ENCODE measurements at regions not wholly inside any gene's neighbourhood (a gene's known extent, or its start where the extent isn't known, plus 50 kb on each side); places are given as distances from the start of the nearest gene placed in this dataset.

- no peaks in the 10 kb centered on the region for H3K79me2 ChIP-seq (ENCODE audit: insufficient read depth, low read length)
- H3K4me3 ChIP-seq (ENCODE audit: insufficient read depth, low read length, poor library complexity, severe bottlenecking) = no peak overlapping the region
- no peak overlapping the region for H3K27ac ChIP-seq (ENCODE audit: low read depth, low read length)
- H3K9me3 ChIP-seq (ENCODE audit: insufficient read depth, low read length) = no peaks in the 10 kb centered on the region
- no peaks in the 10 kb centered on the region for H3K36me3 ChIP-seq (ENCODE audit: low read length)
- no peak overlapping the region for H3K4me2 ChIP-seq (ENCODE audit: low read depth, low read length, poor library complexity, severe bottlenecking)
- no peak overlapping the region for H3K9ac ChIP-seq (ENCODE audit: low read length)
- H3F3A ChIP-seq (ENCODE audit: insufficient read depth) = no peaks in the 10 kb centered on the region
- TF ChIP-seq, protein P1, sequence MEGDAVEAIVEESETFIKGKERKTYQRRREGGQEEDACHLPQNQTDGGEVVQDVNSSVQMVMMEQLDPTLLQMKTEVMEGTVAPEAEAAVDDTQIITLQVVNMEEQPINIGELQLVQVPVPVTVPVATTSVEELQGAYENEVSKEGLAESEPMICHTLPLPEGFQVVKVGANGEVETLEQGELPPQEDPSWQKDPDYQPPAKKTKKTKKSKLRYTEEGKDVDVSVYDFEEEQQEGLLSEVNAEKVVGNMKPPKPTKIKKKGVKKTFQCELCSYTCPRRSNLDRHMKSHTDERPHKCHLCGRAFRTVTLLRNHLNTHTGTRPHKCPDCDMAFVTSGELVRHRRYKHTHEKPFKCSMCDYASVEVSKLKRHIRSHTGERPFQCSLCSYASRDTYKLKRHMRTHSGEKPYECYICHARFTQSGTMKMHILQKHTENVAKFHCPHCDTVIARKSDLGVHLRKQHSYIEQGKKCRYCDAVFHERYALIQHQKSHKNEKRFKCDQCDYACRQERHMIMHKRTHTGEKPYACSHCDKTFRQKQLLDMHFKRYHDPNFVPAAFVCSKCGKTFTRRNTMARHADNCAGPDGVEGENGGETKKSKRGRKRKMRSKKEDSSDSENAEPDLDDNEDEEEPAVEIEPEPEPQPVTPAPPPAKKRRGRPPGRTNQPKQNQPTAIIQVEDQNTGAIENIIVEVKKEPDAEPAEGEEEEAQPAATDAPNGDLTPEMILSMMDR (IDR thresholded peaks at IDR 0.05; ENCODE audit: insufficient read depth, low read length, poor library complexity, severe bottlenecking) = no peak
- TF ChIP-seq EZH2phosphoT487 (conservative IDR thresholded peaks at IDR 0.05; ENCODE audit: low read length) = no peak
- no peak overlapping the region for H2AFZ ChIP-seq (ENCODE audit: low read depth, low read length, severe bottlenecking)
- no peaks in the 10 kb centered on the region for H3K9me2 ChIP-seq (replicated peaks; ENCODE audit: insufficient read depth, low read length)
- H3K27me3 ChIP-seq (ENCODE audit: low read length) = no peaks in the 10 kb centered on the region
- H4K20me1 ChIP-seq (ENCODE audit: low read depth, low read length) = no peaks in the 10 kb centered on the region
These were observed 509.1 kb downstream of the PPP4R3C start for GRCh38 chrX:26954029-26954428.

DNA sequence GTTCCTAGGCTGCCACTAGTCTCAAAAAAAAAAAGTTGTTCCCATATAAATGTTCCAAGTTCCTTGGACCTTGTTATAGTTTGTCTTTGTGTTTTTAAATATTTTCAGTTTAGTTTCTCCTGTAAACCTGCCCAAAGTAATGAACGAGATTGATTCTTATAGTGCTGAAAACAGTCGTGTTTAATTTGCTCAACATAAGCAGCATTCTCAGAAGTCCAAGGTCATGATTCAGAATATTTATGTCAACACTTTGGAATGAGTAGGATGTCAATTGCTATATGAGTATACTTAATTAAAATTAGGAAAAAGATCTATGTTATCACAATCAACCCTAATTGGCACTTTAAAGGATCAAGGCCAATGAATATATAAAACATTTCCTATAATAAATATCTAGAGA lies 510.9 kb downstream of the PPP4R3C start:
- H3K27me3 ChIP-seq (ENCODE audit: low read length) = no peaks in the 10 kb centered on the region
- no peak overlapping the region for H3K27ac ChIP-seq (ENCODE audit: low read depth, low read length)
- no peak overlapping the region for H2AFZ ChIP-seq (ENCODE audit: low read depth, low read length, severe bottlenecking)
- no peak overlapping the region for H3K4me2 ChIP-seq (ENCODE audit: low read depth, low read length, poor library complexity, severe bottlenecking)
- H3K36me3 ChIP-seq (ENCODE audit: low read length) = no peaks in the 10 kb centered on the region
- TF ChIP-seq, protein P1 (IDR thresholded peaks at IDR 0.05; ENCODE audit: insufficient read depth, low read length, poor library complexity, severe bottlenecking) = no peak
- TF ChIP-seq EZH2phosphoT487 (conservative IDR thresholded peaks at IDR 0.05; ENCODE audit: low read length) = no peak
- H3F3A ChIP-seq (ENCODE audit: insufficient read depth) = no peaks in the 10 kb centered on the region
- no peak overlapping the region for H3K4me3 ChIP-seq (ENCODE audit: insufficient read depth, low read length, poor library complexity, severe bottlenecking)
- no peaks in the 10 kb centered on the region for H4K20me1 ChIP-seq (ENCODE audit: low read depth, low read length)
- H3K9ac ChIP-seq (ENCODE audit: low read length) = no peak overlapping the region
- no peaks in the 10 kb centered on the region for H3K9me2 ChIP-seq (replicated peaks; ENCODE audit: insufficient read depth, low read length)
- H3K79me2 ChIP-seq (ENCODE audit: insufficient read depth, low read length) = no peaks in the 10 kb centered on the region
- H3K9me3 ChIP-seq (ENCODE audit: insufficient read depth, low read length) = no peaks in the 10 kb centered on the region

DNA sequence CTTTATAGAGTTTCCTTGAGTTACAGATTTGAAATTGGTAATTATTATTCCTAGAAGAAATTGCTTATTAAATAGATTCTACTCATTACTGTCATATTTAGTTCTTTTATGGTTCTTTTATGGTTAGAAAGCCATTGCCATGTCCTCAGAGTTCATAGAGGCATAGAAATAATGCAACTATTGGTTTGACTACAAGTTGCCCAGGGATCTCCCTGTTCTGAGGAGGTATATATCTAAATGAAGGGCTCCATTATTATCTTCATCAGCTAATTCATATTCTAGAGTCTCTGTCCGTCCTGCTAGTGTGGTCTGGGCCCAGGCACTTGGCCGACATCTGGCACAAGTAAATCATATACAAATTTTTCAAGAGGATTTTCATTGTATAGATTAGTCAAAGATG lies 535.7 kb downstream of the PPP4R3C start:
- Histone ChIP-seq H3K4me3 (ENCODE audit: insufficient read depth, low read length, poor library complexity, severe bottlenecking) (no peak overlapping the region), H2AFZ (ENCODE audit: low read depth, low read length, severe bottlenecking) (no peak overlapping the region), H3K79me2 (ENCODE audit: insufficient read depth, low read length) (no peaks in the 10 kb centered on the region), H3K9me2 (replicated peaks; ENCODE audit: insufficient read depth, low read length) (no peaks in the 10 kb centered on the region), H3K4me2 (ENCODE audit: low read depth, low read length, poor library complexity, severe bottlenecking) (no peak overlapping the region), H3K9ac (ENCODE audit: low read length) (no peak overlapping the region), H3K36me3 (ENCODE audit: low read length) (no peaks in the 10 kb centered on the region), H3K27me3 (ENCODE audit: low read length) (no peaks in the 10 kb centered on the region), H3F3A (ENCODE audit: insufficient read depth) (no peaks in the 10 kb centered on the region), H3K9me3 (ENCODE audit: insufficient read depth, low read length) (no peaks in the 10 kb centered on the region), H4K20me1 (ENCODE audit: low read depth, low read length) (no peaks in the 10 kb centered on the region), H3K27ac (ENCODE audit: low read depth, low read length) (no peak overlapping the region)
- TF ChIP-seq, protein P1 (IDR thresholded peaks at IDR 0.05; ENCODE audit: insufficient read depth, low read length, poor library complexity, severe bottlenecking) = no peak

- Histone ChIP-seq H3F3A (ENCODE audit: insufficient read depth) (no peaks in the 10 kb centered on the region), H3K4me2 (ENCODE audit: low read depth, low read length, poor library complexity, severe bottlenecking) (no peak overlapping the region), H2AFZ (ENCODE audit: low read depth, low read length, severe bottlenecking) (no peak overlapping the region), H3K9me2 (replicated peaks; ENCODE audit: insufficient read depth, low read length) (no peaks in the 10 kb centered on the region), H3K9me3 (ENCODE audit: insufficient read depth, low read length) (no peaks in the 10 kb centered on the region), H3K27ac (ENCODE audit: low read depth, low read length) (no peak overlapping the region), H3K36me3 (ENCODE audit: low read length) (no peaks in the 10 kb centered on the region), H3K79me2 (ENCODE audit: insufficient read depth, low read length) (no peaks in the 10 kb centered on the region), H3K27me3 (ENCODE audit: low read length) (no peaks in the 10 kb centered on the region), H3K9ac (ENCODE audit: low read length) (no peak overlapping the region), H4K20me1 (ENCODE audit: low read depth, low read length) (no peaks in the 10 kb centered on the region), H3K4me3 (ENCODE audit: insufficient read depth, low read length, poor library complexity, severe bottlenecking) (no peak overlapping the region)
- TF ChIP-seq, protein P1 (IDR thresholded peaks at IDR 0.05; ENCODE audit: insufficient read depth, low read length, poor library complexity, severe bottlenecking) = no peak
- no peak for TF ChIP-seq EZH2phosphoT487 (conservative IDR thresholded peaks at IDR 0.05; ENCODE audit: low read length)
These were observed 538.1 kb downstream of the PPP4R3C start for GRCh38 chrX:26925088-26925487.

All from SU-DHL-6 (cell line).